SK-N-SH (cell line): ENCODE measurements at regions not wholly inside any gene's neighbourhood (a gene's known extent, or its start where the extent isn't known, plus 50 kb on each side); places are given as distances from the start of the nearest gene placed in this dataset.
"Not testable (repeated sequence)": the region's sequence is repeated elsewhere in the genome, so short reads cannot be mapped to it uniquely, and the experiment has no call there.

Experiments
- CTCF ChIA-PET: fragments of 300-600, 350-600 bp; formaldehyde crosslinking; extraction: SDS; loops from one replicate; lab custom pipeline; 2021; lab: Yijun Ruan, JAX
- POLR2A ChIA-PET: fragments of 350-600 bp; sonication (Branson Sonifier 250); formaldehyde crosslinking; extraction: SDS; loops from one replicate; lab custom pipeline; 2020; ENCODE audit warnings: antibody characterized with exemption, inconsistent platforms; lab: Yijun Ruan, JAX
- DNase-seq: peaks from one replicate; pipeline ENCODE4 v3.0.0; 2012
- H2AFZ ChIP-seq: fragments of 200-600 bp; sonication (generic); 2 replicates; pipeline ENCODE4 v1.8.1; 2016; ENCODE audit warnings: antibody characterized with exemption, mild to moderate bottlenecking, low read depth
- H3F3A ChIP-seq: fragments of 200-600 bp; sonication (generic); replicated peaks from 2 replicates; pipeline ENCODE3; 2016; ENCODE audit warnings: antibody characterized with exemption, mild to moderate bottlenecking; ENCODE audit not compliant: insufficient read depth
- H3K27ac ChIP-seq, 2 experiments: fragments of 200-500 bp in 1 of 2; fragments of 200-600 bp in 1 of 2; sonication (Bioruptor generic) in 1 of 2; sonication (generic), shearing (Covaris generic) in 1 of 2; 2 replicates each; pipeline versions ENCODE4 v1.5.1 to v1.6.1; 2014 to 2016; ENCODE audit warnings: low read depth in 2 of 2, inconsistent platforms in 1 of 2, low read length in 1 of 2, mild to moderate bottlenecking in 1 of 2, mixed read lengths in 1 of 2
- H3K27me3 ChIP-seq: fragments of 200-600 bp; sonication (generic), shearing (Covaris generic); 2 replicates; pipeline ENCODE4 v1.6.1; 2016; ENCODE audit warnings: mixed run types; ENCODE audit not compliant: insufficient read depth
- H3K36me3 ChIP-seq, 2 experiments: fragments of 200-500 bp in 1 of 2; fragments of 200-600 bp in 1 of 2; sonication (Bioruptor generic) in 1 of 2; sonication (generic) in 1 of 2; replicated peaks in 1 of 2; 2 replicates each; pipeline versions ENCODE3 to v1.5.1; 2014 to 2016; ENCODE audit warnings: low read length in 1 of 2, mild to moderate bottlenecking in 1 of 2; ENCODE audit not compliant: insufficient read depth in 2 of 2, control insufficient read depth in 1 of 2
- H3K4me1 ChIP-seq, 2 experiments: fragments of 200-500 bp in 1 of 2; fragments of 200-600 bp in 1 of 2; sonication (Bioruptor generic) in 1 of 2; sonication (generic), shearing (Covaris generic) in 1 of 2; 2 replicates each; pipeline versions ENCODE4 v1.5.1 to v1.6.1; 2014 to 2016; ENCODE audit warnings: low read depth in 1 of 2, low read length in 1 of 2, mixed run types in 1 of 2; ENCODE audit not compliant: insufficient read depth in 2 of 2, control insufficient read depth in 1 of 2
- H3K4me2 ChIP-seq: fragments of 200-600 bp; sonication (generic), shearing (Covaris generic); 2 replicates; pipeline ENCODE4 v1.6.1; 2017; ENCODE audit warnings: mixed run types
- H3K4me3 ChIP-seq, 2 experiments: fragments of 200-500 bp in 1 of 2; fragments of 200-600 bp in 1 of 2; sonication (Bioruptor generic) in 1 of 2; sonication (generic), shearing (Covaris generic) in 1 of 2; 2 replicates each; pipeline versions ENCODE4 v1.5.1 to v1.8.1; 2014 to 2016; ENCODE audit warnings: low read depth in 2 of 2, inconsistent platforms in 1 of 2, low read length in 1 of 2, mild to moderate bottlenecking in 1 of 2, mixed read lengths in 1 of 2, moderate library complexity in 1 of 2
- H3K79me2 ChIP-seq: fragments of 200-600 bp; sonication (generic); 2 replicates; pipeline ENCODE4 v1.8.1; 2017; ENCODE audit warnings: mild to moderate bottlenecking; ENCODE audit not compliant: insufficient read depth
- H3K9ac ChIP-seq: fragments of 200-600 bp; sonication (generic); 2 replicates; pipeline ENCODE4 v1.6.1; 2017; ENCODE audit warnings: mixed run types
- H3K9me2 ChIP-seq: fragments of 200-600 bp; sonication (generic); 2 replicates; pipeline ENCODE4 v1.6.1; 2017; ENCODE audit warnings: mixed run types
- H3K9me3 ChIP-seq: fragments of 200-600 bp; sonication (generic); 2 replicates; pipeline ENCODE4 v1.6.1; 2017; ENCODE audit warnings: mixed run types, mild to moderate bottlenecking, moderate library complexity
- H4K20me1 ChIP-seq: fragments of 200-600 bp; sonication (generic); 2 replicates; pipeline ENCODE4 v1.6.1; 2017; ENCODE audit warnings: mild to moderate bottlenecking, mixed run types; ENCODE audit not compliant: insufficient read depth
- EP300 ChIP-seq, 2 experiments: IDR thresholded peaks; 2 replicates each; pipeline versions ENCODE4 v1.4.0 to v1.6.1; 2012; ENCODE audit warnings: borderline replicate concordance in 1 of 2, low read depth in 1 of 2, low read length in 1 of 2
- EZH2phosphoT487 ChIP-seq: fragments of 200-600 bp; sonication (generic); IDR thresholded peaks from 2 replicates; pipeline ENCODE4 v1.6.1; 2017; ENCODE audit warnings: low read depth, mixed run types, mild to moderate bottlenecking, antibody characterized with exemption, moderate library complexity, borderline replicate concordance
- FOSL2 ChIP-seq: IDR thresholded peaks from 2 replicates; pipeline ENCODE4 v1.4.0; 2012; ENCODE audit warnings: low read depth, mild to moderate bottlenecking, moderate library complexity, borderline replicate concordance
- IRF3 ChIP-seq: fragments of 150-350 bp; IDR thresholded peaks from 2 replicates; pipeline ENCODE4 v1.6.1; 2016; ENCODE audit warnings: mild to moderate bottlenecking, low read depth, low read length
- MXI1 ChIP-seq: IDR thresholded peaks from 2 replicates; pipeline ENCODE4 v1.6.1; 2012; ENCODE audit warnings: mild to moderate bottlenecking, low read depth, low read length, improper control_type of control experiment
- NFIC ChIP-seq: IDR thresholded peaks from 2 replicates; pipeline ENCODE4 v1.4.0; 2012; ENCODE audit warnings: borderline replicate concordance
- NRF1 ChIP-seq: IDR thresholded peaks from 2 replicates; pipeline ENCODE4 v1.6.1; 2012; ENCODE audit warnings: low read depth, mild to moderate bottlenecking, low read length
- SIN3A ChIP-seq: IDR thresholded peaks from 2 replicates; pipeline ENCODE4 v1.6.1; 2012; ENCODE audit warnings: low read depth, mild to moderate bottlenecking, low read length, moderate library complexity, borderline replicate concordance
- SMC3 ChIP-seq: IDR thresholded peaks from 2 replicates; pipeline ENCODE4 v1.6.1; 2012; ENCODE audit warnings: low read depth, low read length, improper control_type of control experiment
- TEAD4 ChIP-seq: IDR thresholded peaks from 2 replicates; pipeline ENCODE4 v1.4.0; 2012; ENCODE audit warnings: mild to moderate bottlenecking, borderline replicate concordance; ENCODE audit not compliant: insufficient read depth
- WGBS: methylation state at CpG from one replicate; pipeline ENCODE4 v1.1.6; 2017; ENCODE audit warnings: low lambda C conversion rate; 5-methylcytosine and 5-hydroxymethylcytosine counted together
- TF ChIP-seq, protein P1 (sequence below): fragments of 200-600 bp; sonication (generic); IDR thresholded peaks from 2 replicates; pipeline ENCODE4 v1.6.1; 2017; ENCODE audit warnings: antibody characterized with exemption, mild to moderate bottlenecking, moderate library complexity
- TF ChIP-seq, protein P2 (sequence below): IDR thresholded peaks from 2 replicates; pipeline ENCODE4 v1.4.0; 2012; ENCODE audit warnings: low read depth, borderline replicate concordance

- Histone ChIP-seq H3K4me3 (no peak overlapping the region), H3K79me2 (no peaks in the 10 kb centered on the region), H3K9me3 (0 out of 2 replicates have a peak, but pooled peaks cover 4% of the 10 kb centered on the region), H4K20me1 (no peaks in the 10 kb centered on the region), H3K36me3 (no peaks in the 10 kb centered on the region), H3K27ac (no peak overlapping the region), H3K9ac (no peak overlapping the region), H2AFZ (no peak overlapping the region), H3K4me1 (no peaks in the 10 kb centered on the region; a peak in 1 of 4 replicates), H3K9me2 (0 out of 2 replicates have a peak, but pooled peaks cover 3% of the 10 kb centered on the region), H3K27me3 (no peaks in the 10 kb centered on the region), H3F3A (peaks cover 4% of the 10 kb centered on the region), H3K4me2 (no peak overlapping the region)
- TF ChIP-seq TEAD4 (no peak), SMC3 (no peak), MXI1 (no peak), SIN3A (no peak), FOSL2 (no peak), NFIC (no peak), NRF1 (no peak), EZH2phosphoT487 (no peak), IRF3 (no peak), EP300 (IDR thresholded peaks at IDR 0.05; ENCODE audit: borderline replicate concordance in 1 of 2, low read depth in 1 of 2, low read length in 1 of 2) (no peak)
- TF ChIP-seq, protein P1, sequence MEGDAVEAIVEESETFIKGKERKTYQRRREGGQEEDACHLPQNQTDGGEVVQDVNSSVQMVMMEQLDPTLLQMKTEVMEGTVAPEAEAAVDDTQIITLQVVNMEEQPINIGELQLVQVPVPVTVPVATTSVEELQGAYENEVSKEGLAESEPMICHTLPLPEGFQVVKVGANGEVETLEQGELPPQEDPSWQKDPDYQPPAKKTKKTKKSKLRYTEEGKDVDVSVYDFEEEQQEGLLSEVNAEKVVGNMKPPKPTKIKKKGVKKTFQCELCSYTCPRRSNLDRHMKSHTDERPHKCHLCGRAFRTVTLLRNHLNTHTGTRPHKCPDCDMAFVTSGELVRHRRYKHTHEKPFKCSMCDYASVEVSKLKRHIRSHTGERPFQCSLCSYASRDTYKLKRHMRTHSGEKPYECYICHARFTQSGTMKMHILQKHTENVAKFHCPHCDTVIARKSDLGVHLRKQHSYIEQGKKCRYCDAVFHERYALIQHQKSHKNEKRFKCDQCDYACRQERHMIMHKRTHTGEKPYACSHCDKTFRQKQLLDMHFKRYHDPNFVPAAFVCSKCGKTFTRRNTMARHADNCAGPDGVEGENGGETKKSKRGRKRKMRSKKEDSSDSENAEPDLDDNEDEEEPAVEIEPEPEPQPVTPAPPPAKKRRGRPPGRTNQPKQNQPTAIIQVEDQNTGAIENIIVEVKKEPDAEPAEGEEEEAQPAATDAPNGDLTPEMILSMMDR, result no peak
- TF ChIP-seq, protein P2, sequence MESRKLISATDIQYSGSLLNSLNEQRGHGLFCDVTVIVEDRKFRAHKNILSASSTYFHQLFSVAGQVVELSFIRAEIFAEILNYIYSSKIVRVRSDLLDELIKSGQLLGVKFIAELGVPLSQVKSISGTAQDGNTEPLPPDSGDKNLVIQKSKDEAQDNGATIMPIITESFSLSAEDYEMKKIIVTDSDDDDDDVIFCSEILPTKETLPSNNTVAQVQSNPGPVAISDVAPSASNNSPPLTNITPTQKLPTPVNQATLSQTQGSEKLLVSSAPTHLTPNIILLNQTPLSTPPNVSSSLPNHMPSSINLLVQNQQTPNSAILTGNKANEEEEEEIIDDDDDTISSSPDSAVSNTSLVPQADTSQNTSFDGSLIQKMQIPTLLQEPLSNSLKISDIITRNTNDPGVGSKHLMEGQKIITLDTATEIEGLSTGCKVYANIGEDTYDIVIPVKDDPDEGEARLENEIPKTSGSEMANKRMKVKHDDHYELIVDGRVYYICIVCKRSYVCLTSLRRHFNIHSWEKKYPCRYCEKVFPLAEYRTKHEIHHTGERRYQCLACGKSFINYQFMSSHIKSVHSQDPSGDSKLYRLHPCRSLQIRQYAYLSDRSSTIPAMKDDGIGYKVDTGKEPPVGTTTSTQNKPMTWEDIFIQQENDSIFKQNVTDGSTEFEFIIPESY, result no peak
- DNase-seq, result no peak
- POLR2A ChIA-PET, result no interaction called here
- 77% methylated on average over 3 of the region's 3 CpGs for WGBS
- CTCF ChIA-PET, result no interaction called here
Observed at GRCh38 chr5:89320421-89321277, 437.7 kb upstream of the MEF2C start.

GRCh38 chr5:89317838-89318237 is 434.9 kb upstream of the MEF2C start:
- POLR2A ChIA-PET, H3K27me3 ChIP-seq, DNase-seq: not testable (repeated sequence)

More at GRCh38 chr5:89317838-89318237, 434.9 kb upstream of the MEF2C start:
- WGBS, result 90% methylated on average over 20 of the region's 20 CpGs
- H3K79me2 ChIP-seq, CTCF ChIA-PET, H3K9me3 ChIP-seq, H3K27ac ChIP-seq, H3K36me3 ChIP-seq, H4K20me1 ChIP-seq, H3K9me2 ChIP-seq, H3K4me2 ChIP-seq, H2AFZ ChIP-seq, H3K9ac ChIP-seq, H3K4me3 ChIP-seq: not testable (repeated sequence)
- Histone ChIP-seq H3F3A (peaks cover 15% of the 10 kb centered on the region), H3K4me1 (peaks cover 2 to 14% of the 10 kb centered on the region in 2 experiments; a peak in 3 of 4 replicates)
